HepG2 (cell line): ENCODE measurements at regions not wholly inside any gene's neighbourhood (a gene's known extent, or its start where the extent isn't known, plus 50 kb on each side); places are given as distances from the start of the nearest gene placed in this dataset.

ENCODE experiments used
- HDAC1 ChIP-seq: sonication (generic); formaldehyde crosslinking; IDR thresholded peaks from 2 replicates; pipeline ENCODE4 v1.5.1; 2020; ENCODE audit warnings: mild to moderate bottlenecking, missing genetic modification reagents
- HHEX ChIP-seq: IDR thresholded peaks from 2 replicates; pipeline ENCODE4 v1.6.1; 2016; ENCODE audit warnings: control low read depth
- TCF7 ChIP-seq: sonication (generic); IDR thresholded peaks from 2 replicates; pipeline ENCODE4 v1.6.1; 2016; ENCODE audit warnings: antibody characterized with exemption, low read depth
- U2AF2 ChIP-seq: fragments of 200-400 bp; formaldehyde crosslinking; IDR thresholded peaks from 2 replicates; pipeline ENCODE4 v1.6.1; 2017; ENCODE audit warnings: low read depth, mild to moderate bottlenecking, low read length
- ZNF549 ChIP-seq: sonication (generic); formaldehyde crosslinking; IDR thresholded peaks from 2 replicates; pipeline ENCODE4 v1.5.0; 2020; ENCODE audit warnings: missing genetic modification reagents
- ZNF883 ChIP-seq: sonication (generic); formaldehyde crosslinking; IDR thresholded peaks from 2 replicates; pipeline ENCODE4 v1.5.1; 2020; ENCODE audit warnings: mild to moderate bottlenecking, missing genetic modification reagents; ENCODE audit errors: not compliant biosample characterization
- TF ChIP-seq, protein P1 (sequence below): sonication (generic); formaldehyde crosslinking; IDR thresholded peaks from 2 replicates; pipeline ENCODE4 v1.8.0; 2023; ENCODE audit warnings: mild to moderate bottlenecking, missing genetic modification reagents
- TF ChIP-seq, protein P2 (sequence below): sonication (generic); formaldehyde crosslinking; IDR thresholded peaks from 2 replicates; pipeline ENCODE4 v1.8.1; 2023; ENCODE audit warnings: missing genetic modification reagents, mild to moderate bottlenecking, borderline replicate concordance
- TF ChIP-seq, protein P3 (sequence below): sonication (generic); formaldehyde crosslinking; IDR thresholded peaks from 2 replicates; pipeline ENCODE4 v1.4.0; 2020; ENCODE audit warnings: missing genetic modification reagents, borderline replicate concordance

DNA sequence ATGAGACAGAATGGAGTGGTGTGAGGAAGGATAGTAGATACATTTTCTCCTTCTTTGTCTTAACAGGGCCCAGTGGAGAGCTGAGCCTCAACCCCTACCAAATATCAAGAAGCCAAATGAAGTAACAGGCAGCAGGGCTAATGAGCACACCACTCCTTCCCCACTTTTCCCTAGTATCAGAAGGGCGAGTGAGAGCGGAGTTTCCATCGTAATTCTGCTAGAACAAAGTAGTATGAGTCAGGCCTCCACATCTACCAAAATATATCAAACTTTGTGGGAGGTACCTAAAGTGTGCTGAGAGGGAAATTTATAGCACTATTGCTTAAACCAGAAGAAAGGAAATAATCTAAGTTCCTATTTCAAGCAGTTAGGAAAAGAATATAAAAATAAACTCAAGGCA lies 769.0 kb upstream of the RGMB start (continued):
- TF ChIP-seq, protein P1, sequence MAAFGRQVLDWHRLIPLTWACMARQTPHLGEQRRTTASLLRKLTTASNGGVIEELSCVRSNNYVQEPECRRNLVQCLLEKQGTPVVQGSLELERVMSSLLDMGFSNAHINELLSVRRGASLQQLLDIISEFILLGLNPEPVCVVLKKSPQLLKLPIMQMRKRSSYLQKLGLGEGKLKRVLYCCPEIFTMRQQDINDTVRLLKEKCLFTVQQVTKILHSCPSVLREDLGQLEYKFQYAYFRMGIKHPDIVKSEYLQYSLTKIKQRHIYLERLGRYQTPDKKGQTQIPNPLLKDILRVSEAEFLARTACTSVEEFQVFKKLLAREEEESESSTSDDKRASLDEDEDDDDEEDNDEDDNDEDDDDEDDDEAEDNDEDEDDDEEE (CRISPR knock-in tag): no peak
- TF ChIP-seq U2AF2 (no peak), ZNF883 (no peak), ZNF549 (CRISPR knock-in tag) (no peak), HDAC1 (CRISPR knock-in tag) (no peak), TCF7 (no peak), HHEX (CRISPR knock-in tag) (no peak)
- TF ChIP-seq, protein P2, sequence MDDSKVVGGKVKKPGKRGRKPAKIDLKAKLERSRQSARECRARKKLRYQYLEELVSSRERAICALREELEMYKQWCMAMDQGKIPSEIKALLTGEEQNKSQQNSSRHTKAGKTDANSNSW (CRISPR knock-in tag): no peak
- TF ChIP-seq, protein P3, sequence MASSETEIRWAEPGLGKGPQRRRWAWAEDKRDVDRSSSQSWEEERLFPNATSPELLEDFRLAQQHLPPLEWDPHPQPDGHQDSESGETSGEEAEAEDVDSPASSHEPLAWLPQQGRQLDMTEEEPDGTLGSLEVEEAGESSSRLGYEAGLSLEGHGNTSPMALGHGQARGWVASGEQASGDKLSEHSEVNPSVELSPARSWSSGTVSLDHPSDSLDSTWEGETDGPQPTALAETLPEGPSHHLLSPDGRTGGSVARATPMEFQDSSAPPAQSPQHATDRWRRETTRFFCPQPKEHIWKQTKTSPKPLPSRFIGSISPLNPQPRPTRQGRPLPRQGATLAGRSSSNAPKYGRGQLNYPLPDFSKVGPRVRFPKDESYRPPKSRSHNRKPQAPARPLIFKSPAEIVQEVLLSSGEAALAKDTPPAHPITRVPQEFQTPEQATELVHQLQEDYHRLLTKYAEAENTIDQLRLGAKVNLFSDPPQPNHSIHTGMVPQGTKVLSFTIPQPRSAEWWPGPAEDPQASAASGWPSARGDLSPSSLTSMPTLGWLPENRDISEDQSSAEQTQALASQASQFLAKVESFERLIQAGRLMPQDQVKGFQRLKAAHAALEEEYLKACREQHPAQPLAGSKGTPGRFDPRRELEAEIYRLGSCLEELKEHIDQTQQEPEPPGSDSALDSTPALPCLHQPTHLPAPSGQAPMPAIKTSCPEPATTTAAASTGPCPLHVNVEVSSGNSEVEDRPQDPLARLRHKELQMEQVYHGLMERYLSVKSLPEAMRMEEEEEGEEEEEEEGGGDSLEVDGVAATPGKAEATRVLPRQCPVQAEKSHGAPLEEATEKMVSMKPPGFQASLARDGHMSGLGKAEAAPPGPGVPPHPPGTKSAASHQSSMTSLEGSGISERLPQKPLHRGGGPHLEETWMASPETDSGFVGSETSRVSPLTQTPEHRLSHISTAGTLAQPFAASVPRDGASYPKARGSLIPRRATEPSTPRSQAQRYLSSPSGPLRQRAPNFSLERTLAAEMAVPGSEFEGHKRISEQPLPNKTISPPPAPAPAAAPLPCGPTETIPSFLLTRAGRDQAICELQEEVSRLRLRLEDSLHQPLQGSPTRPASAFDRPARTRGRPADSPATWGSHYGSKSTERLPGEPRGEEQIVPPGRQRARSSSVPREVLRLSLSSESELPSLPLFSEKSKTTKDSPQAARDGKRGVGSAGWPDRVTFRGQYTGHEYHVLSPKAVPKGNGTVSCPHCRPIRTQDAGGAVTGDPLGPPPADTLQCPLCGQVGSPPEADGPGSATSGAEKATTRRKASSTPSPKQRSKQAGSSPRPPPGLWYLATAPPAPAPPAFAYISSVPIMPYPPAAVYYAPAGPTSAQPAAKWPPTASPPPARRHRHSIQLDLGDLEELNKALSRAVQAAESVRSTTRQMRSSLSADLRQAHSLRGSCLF: no peak
- TF ChIP-seq, all 625 proteins: peak for 0
